GM04504 (cell line): ENCODE measurements at regions not wholly inside any gene's neighbourhood (a gene's known extent, or its start where the extent isn't known, plus 50 kb on each side); places are given as distances from the start of the nearest gene placed in this dataset.

Source experiments
- DNase-seq: peaks from one replicate; pipeline ENCODE4 v3.0.0-alpha.2; 2012; ENCODE audit warnings: low read depth

DNA sequence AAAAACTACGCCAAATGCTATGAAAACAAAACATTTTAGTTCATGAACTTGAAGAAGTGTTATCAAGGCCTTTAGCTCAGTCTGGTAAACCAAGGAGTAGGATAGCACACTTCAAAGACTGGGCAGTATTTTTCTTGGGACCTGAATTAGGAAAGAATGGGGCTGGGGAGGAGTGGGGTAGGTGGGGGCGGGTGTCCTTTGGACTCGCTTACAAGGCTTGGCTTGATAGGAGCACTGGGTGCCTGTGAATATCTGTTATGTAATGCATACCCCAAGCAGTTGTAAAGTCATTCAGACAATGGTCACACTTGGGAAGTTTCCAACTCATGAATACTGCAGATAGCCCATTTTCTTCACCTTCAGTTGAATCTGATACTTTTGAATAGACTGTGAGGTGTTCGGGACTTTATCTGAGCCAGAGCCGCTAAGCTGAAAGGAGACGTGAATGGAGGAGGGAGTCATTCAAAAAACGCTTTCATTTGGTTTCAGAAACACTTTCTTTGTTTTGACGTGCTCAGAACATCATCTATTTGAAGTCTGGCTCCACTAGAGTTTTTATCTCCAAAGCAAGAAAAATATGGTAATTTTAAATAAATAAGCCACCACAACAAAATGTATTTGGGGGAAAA is 70.1 kb upstream of the FAM204A start:
- no peak for DNase-seq

DNA sequence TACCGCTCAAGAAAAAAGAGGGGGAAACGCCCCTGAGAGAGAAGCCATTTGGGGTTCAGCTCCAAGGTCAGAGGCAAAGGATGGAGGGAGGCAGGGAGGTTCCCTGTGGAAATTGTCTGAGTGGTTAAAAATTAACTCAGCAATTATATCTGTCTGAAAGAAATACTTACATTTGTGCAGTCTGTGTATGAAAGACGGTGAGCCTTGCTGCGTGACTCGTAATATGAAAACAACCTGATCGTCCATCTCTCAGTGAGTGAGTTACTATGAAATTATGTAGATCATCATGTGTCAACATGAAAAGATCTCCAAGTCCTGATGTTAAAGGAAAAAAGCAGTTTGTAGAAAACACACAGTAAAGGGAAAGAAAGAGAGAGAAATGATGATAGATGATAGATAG is 67.2 kb upstream of the FAM204A start:
- DNase-seq = no peak

DNA sequence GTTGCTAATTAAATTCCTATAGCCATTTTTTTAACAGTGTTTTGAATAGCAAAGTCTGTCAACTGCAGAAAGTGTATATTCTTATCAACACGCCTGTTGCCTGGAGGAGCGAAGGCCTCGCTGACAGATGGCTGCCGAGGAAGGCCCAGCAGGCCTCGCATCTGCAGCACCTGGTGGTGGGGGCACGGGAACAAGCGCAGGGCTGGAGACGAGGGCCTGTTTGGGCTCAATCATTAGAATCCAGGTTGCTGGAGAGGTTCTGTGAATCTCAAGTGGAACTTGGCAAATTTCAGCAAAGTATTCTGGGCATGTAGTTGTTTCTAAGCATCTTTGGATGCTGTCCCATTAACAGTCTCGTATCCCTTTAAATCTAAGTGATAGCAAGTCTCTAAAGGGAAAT is 66.1 kb upstream of the FAM204A start:
- no peak for DNase-seq

DNA sequence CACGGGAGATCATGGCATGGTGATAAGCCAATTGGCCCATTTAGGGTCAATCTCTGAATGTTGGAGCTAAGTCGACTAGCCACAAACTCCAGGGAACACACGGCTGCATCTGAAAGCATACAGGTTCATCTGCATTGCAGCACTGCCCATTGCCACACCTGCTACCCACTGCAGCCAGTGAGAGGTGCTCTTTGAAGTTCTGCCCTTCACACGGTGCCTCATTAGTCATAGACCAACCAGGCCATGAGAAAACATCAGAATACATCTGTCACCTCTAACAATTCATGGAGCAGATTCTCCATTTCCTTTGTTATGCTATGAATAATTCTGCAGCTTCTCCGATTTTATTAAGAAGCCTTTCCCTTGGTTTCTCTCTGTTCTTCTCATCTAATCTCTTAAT is 65.7 kb upstream of the FAM204A start:
- DNase-seq = no peak

DNA sequence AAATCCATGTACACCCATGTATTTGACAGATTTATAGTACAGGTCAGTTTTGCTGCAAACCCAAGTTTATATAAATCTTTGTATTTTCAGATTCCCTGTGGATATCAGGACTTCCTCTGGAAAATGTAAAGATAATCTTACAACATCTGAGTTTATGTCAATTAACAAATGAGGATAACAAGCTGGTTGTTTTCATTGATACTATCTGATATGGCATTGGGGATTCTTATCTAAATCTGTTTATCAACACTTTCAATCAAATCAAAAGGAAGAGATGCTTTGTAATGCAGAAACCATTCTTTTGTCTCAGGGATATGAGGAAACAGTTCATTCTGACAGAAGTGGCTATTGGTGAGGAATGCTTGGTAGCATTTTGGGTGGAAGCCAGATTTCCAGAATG is 64.9 kb upstream of the FAM204A start:
- DNase-seq = no peak

DNA sequence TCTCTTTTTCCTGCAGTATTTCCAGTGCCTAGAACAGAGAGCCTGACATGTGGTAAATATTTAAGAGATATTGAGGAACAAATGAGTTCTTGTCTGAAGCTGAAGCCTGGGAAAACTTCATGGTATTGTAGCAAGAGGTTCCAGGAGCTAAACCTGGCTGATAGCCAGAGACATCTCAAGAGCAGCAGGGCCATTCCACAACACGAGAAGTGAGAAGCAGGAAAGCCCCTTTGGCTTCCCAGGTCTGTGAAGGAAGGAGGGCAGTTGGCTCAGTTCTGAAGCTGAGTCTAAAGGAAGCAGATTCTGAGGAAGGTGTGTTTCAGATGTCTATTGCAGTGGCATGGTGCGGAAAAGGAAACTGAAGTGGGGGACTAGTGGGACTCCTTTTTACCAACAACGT is 63.8 kb upstream of the FAM204A start:
- DNase-seq = no peak

DNA sequence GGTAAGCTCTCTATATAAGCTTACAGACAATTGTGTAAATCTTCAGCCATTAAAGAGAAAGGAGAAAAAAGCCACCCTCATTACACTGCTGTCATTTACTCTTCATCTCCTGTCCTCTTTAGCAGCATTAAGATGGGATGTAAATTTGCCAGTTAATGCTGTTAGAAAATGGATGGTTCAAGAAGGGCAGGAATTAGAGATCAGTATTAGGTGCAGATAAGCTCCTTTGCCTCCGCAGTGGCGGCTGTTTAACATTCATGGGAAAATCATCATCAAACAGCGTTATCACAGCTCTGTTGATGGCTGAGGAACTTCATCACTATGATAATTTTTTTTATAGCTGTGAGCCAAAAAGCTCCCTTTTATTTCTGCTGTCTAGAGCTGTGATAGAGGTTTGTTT is 61.8 kb upstream of the FAM204A start:
- DNase-seq = no peak

DNA sequence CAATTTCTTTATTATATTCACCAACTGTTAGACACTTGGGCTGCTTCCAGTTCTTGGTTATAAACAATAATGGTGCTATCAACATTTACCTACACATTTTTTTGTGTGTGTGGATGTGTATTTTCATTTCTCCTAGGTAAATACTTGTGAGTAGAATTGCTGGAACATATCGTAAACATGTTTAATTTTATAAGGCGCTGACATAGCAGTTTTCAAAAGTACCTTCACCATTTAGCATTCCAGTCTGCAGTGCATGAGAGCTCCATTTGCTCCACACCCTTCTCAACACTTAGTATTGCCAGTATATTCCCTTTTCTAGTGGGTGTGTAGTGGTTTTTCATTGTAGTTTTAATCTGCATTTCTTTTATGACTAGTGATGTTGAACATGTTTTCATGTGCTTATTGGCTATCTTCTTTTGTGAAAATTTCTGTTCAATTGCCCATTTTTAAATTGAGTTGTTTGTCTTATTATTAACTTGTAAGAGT is 59.6 kb upstream of the FAM204A start:
- no peak for DNase-seq

DNA sequence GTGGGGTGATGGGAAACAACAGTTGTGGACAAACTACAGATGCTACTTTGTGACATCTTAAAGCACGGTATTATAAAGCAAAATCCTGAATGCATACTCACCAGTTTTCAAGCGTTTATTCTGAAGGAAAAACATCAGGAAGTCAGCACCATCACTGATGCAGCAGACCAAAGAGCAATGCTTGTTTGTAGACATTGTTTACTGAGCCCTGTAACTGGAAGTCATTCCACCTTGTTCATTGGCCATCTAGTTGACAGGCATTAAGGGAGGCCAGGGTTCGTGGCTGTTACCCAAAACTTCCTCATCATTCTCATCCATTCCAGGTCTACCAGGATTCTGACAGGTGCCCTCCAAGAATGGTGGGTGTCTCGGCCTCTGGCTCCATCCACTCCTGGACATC is 55.3 kb upstream of the FAM204A start:
- DNase-seq = no peak

DNA sequence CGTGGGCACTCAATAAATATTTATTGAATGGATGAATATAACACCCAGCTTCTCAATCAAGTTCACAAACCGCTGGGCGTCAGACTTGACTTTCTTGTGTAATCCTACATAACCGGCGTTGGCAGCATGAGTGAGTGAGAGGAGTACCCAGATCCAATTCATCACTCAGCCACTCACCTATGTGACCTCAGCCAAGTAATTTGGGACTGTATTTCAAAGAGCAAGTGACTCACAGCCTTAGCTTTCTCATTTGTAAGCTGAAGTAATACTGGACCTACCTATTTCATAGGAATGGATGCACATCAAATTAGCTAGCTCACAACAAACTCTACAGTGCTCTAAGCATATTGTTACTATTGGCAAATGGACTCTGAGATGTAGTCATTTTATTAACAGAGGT is 53.8 kb upstream of the FAM204A start:
- no peak for DNase-seq

DNA sequence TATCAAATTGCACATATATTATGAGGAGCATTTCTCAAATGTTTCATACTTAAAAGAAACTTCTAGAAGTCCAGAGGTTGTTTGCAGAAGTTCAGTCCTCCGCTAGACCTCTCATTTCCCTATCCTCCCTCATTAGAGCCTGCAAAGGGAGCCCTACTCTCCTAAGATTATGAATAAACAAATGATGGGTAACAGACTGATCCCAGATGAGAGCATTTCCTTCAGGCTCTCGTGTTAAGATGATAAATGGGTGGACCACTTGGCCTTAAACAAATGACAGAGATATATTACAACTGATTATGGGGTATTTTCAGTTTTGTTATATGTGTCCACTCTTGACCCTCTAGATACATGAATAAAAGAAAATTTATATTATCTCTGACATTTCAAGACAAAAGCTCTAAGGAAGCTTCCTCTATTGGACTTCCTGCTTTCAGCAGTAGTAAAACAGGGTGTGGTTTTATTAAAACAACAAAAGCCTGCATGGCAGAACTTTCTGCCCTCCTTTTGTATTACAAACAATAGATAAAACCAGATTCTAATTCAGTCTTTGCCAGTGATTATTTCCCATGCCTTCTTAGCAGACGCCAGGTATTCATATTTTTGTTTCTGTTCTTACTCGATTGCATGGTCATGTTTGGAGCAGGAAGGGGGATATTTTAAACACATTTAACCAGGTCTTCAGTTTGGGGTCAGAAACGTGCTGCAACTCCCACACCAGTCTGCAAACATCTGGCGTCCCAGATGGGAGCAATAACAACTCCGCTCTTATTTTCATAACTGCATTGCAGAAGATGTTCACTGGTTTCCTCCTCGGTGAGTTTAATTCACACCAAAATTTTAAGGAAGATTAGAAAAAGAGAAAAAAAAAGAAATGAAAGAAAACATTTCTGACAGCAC is 52.4 kb upstream of the FAM204A start:
- DNase-seq = no peak

DNA sequence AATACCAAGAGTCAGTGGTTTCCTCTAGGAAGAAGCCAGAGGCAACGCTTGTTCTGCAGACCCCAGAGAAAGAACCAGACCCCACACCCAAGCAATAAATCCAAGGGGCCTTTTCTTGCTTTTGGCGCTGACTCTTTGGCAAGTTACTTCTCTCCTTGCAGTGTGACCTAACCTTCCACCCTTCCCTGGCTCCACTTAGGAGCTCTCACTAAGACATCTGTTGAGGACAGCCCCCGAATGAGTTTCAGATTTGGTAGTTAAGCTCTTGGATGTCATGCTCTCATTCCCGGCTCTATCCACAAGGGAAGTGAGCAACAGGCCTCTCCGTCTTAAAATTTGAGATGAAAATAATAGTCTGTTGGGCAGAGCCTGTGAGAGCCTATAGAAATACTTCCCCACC is 50.6 kb upstream of the FAM204A start:
- DNase-seq = no peak
